Spleen (tissue), 11 donors: ENCODE measurements at regions not wholly inside any gene's neighbourhood (a gene's known extent, or its start where the extent isn't known, plus 50 kb on each side); places are given as distances from the start of the nearest gene placed in this dataset.

Experiments used
- DNase-seq: peaks from one replicate; pipeline ENCODE4 v3.0.0-alpha.2; 2020
- H3K27ac ChIP-seq, 8 donors: fragments of 200-600 bp; sonication (generic) in 7 of 8; 1 replicate in 4 of 8; 2 replicates in 4 of 8; pipeline versions ENCODE4 v1.5.0 to v1.8.0; 2016 to 2021; ENCODE audit warnings: inconsistent platforms in 4 of 8, mild to moderate bottlenecking in 4 of 8, moderate library complexity in 1 of 8
- H3K27me3 ChIP-seq, 7 donors: fragments of 200-600 bp; sonication (generic) in 6 of 7; replicated peaks in 1 of 7; 1 replicate in 4 of 7; 2 replicates in 3 of 7; pipeline versions ENCODE4 v1.5.0 to v1.8.0; 2016 to 2021; ENCODE audit warnings: inconsistent platforms in 3 of 7, mild to moderate bottlenecking in 1 of 7
- H3K36me3 ChIP-seq, 6 donors: fragments of 200-600 bp; sonication (generic) in 5 of 6; 1 replicate in 4 of 6; 2 replicates in 2 of 6; pipeline versions ENCODE4 v1.5.0 to v1.8.0; 2016 to 2021; ENCODE audit warnings: inconsistent platforms in 2 of 6
- H3K4me1 ChIP-seq, 6 donors: fragments of 200-600 bp; sonication (generic) in 5 of 6; 1 replicate in 3 of 6; 2 replicates in 3 of 6; pipeline versions ENCODE4 v1.5.0 to v1.8.0; 2016 to 2021; ENCODE audit warnings: inconsistent platforms in 3 of 6
- H3K4me3 ChIP-seq, 8 donors: fragments of 200-600 bp; sonication (generic) in 7 of 8; 1 replicate in 4 of 8; 2 replicates in 4 of 8; pipeline versions ENCODE4 v1.5.0 to v1.8.0; 2016 to 2021; ENCODE audit warnings: inconsistent platforms in 4 of 8, mild to moderate bottlenecking in 4 of 8, moderate library complexity in 2 of 8
- H3K9me3 ChIP-seq, 8 donors: fragments of 200-600 bp; sonication (generic) in 7 of 8; 1 replicate in 4 of 8; 2 replicates in 4 of 8; pipeline versions ENCODE4 v1.5.0 to v1.8.0; 2016 to 2021; ENCODE audit warnings: inconsistent platforms in 4 of 8
- CTCF ChIP-seq, 11 experiments: fragments of 200-600 bp in 7 of 11; fragments of 450-650 bp in 4 of 11; sonication (generic) in 4 of 11; IDR thresholded peaks in 8 of 11; conservative IDR thresholded peaks in 3 of 11; 1 replicate in 7 of 11; 2 replicates in 4 of 11; pipeline versions ENCODE4 v1.4.0 to v1.8.0; 2016 to 2021; ENCODE audit warnings: antibody characterized with exemption in 11 of 11, inconsistent platforms in 4 of 11, mild to moderate bottlenecking in 1 of 11
- POLR2A ChIP-seq, 3 donors: fragments of 450-650 bp; IDR thresholded peaks; one replicate each; pipeline ENCODE4 v1.5.1; 2017; ENCODE audit warnings: antibody characterized with exemption in 3 of 3, mild to moderate bottlenecking in 1 of 3
- POLR2AphosphoS5 ChIP-seq, 3 donors: sonication (generic); formaldehyde crosslinking; IDR thresholded peaks; one replicate each; pipeline ENCODE4 v1.5.1; 2017; ENCODE audit warnings: antibody characterized with exemption in 3 of 3
- WGBS, 5 donors: extraction: QIAGEN DNeasy Blood & Tissue Kit in 3 of 5; methylation state at CpG; one replicate each; pipeline versions ENCODE4 v1.1.5 to v1.1.7; 2013 to 2018; 5-methylcytosine and 5-hydroxymethylcytosine counted together
- intact Hi-C: fragments of 100-400 bp; cut with DNase I; formaldehyde crosslinking; loops from one replicate; pipeline ENCODE4 v1.15.0; 2023; ENCODE audit warnings: low total_unique reads
- donor health status: healthy with polysubstance abuse.
- donor health status: DM: no; HTN: no; CAD: no; lungs with moderate emphysema.
- donor health status: DM: no; HTN: no; CAD: no.
- donor health status: Bipolar disorder and iron deficiency.
- donor health status: healthy.
- donor health status: DM: no; HTN: no; CAD: no.
- donor health status: DM: yes; HTN: yes; CAD: no.

GRCh38 chr1:82195245-82195644 lies 394.5 kb downstream of the ADGRL2 start:
- TF ChIP-seq POLR2A (IDR thresholded peaks at IDR 0.05) (no peak), CTCF (IDR thresholded peaks at IDR 0.05 in 8 of 11, conservative IDR thresholded peaks at IDR 0.05 in 3 of 11) (no peak), POLR2AphosphoS5 (IDR thresholded peaks at IDR 0.05) (no peak)
- no peak for DNase-seq
- Histone ChIP-seq H3K9me3 (no peaks in the 10 kb centered on the region), H3K27ac (no peak overlapping the region), H3K36me3 (no peaks in the 10 kb centered on the region), H3K27me3 (no peaks in the 10 kb centered on the region), H3K4me1 (no peaks in the 10 kb centered on the region), H3K4me3 (no peak overlapping the region)
- 90 to 96% (median 91%) methylated on average over 3 of the region's 3 CpGs for WGBS, 5 donors
- intact Hi-C loops = no loop called here

- H3K27ac ChIP-seq = no peak overlapping the region
- DNase-seq = no peak
- H3K4me1 ChIP-seq = no peaks in the 10 kb centered on the region
- H3K36me3 ChIP-seq = no peaks in the 10 kb centered on the region
- intact Hi-C loops = no loop called here
- TF ChIP-seq CTCF (IDR thresholded peaks at IDR 0.05 in 8 of 11, conservative IDR thresholded peaks at IDR 0.05 in 3 of 11) (no peak), POLR2A (IDR thresholded peaks at IDR 0.05) (no peak), POLR2AphosphoS5 (IDR thresholded peaks at IDR 0.05) (no peak)
- WGBS, 5 donors = 75 to 91% (median 82%) methylated on average over 3 of the region's 3 CpGs
- no peak overlapping the region for H3K4me3 ChIP-seq
- no peaks in the 10 kb centered on the region for H3K9me3 ChIP-seq
- H3K27me3 ChIP-seq = no peaks in the 10 kb centered on the region
These were observed 384.4 kb downstream of the ADGRL2 start for GRCh38 chr1:82185084-82185483.

- no peak for DNase-seq
- intact Hi-C loops = no loop called here
- TF ChIP-seq POLR2AphosphoS5 (IDR thresholded peaks at IDR 0.05) (no peak), POLR2A (IDR thresholded peaks at IDR 0.05) (no peak), CTCF (IDR thresholded peaks at IDR 0.05 in 8 of 11, conservative IDR thresholded peaks at IDR 0.05 in 3 of 11) (no peak)
- 59 to 100% (median 95%) methylated on average over 1 of the region's 1 CpG for WGBS, 5 donors
- Histone ChIP-seq H3K36me3 (no peaks in the 10 kb centered on the region), H3K27ac (no peak overlapping the region), H3K4me1 (no peaks in the 10 kb centered on the region), H3K27me3 (no peaks in the 10 kb centered on the region), H3K4me3 (no peak overlapping the region), H3K9me3 (no peaks in the 10 kb centered on the region)
These were observed 381.1 kb downstream of the ADGRL2 start for GRCh38 chr1:82181846-82182245.

- Histone ChIP-seq H3K9me3 (no peaks in the 10 kb centered on the region), H3K27me3 (no peaks in the 10 kb centered on the region), H3K4me3 (no peak overlapping the region), H3K36me3 (no peaks in the 10 kb centered on the region), H3K27ac (no peak overlapping the region), H3K4me1 (no peaks in the 10 kb centered on the region)
- TF ChIP-seq CTCF (IDR thresholded peaks at IDR 0.05 in 8 of 11, conservative IDR thresholded peaks at IDR 0.05 in 3 of 11) = no peak
- no peak for TF ChIP-seq POLR2AphosphoS5 (IDR thresholded peaks at IDR 0.05)
- TF ChIP-seq POLR2A (IDR thresholded peaks at IDR 0.05) = no peak
- no peak for DNase-seq
- intact Hi-C loops = no loop called here
These were observed 378.4 kb downstream of the ADGRL2 start for GRCh38 chr1:82179131-82179530.
